ENCODE measurements at regions not wholly inside any gene's neighbourhood (a gene's known extent, or its start where the extent isn't known, plus 50 kb on each side); places are given as distances from the start of the nearest gene placed in this dataset.

DNA sequence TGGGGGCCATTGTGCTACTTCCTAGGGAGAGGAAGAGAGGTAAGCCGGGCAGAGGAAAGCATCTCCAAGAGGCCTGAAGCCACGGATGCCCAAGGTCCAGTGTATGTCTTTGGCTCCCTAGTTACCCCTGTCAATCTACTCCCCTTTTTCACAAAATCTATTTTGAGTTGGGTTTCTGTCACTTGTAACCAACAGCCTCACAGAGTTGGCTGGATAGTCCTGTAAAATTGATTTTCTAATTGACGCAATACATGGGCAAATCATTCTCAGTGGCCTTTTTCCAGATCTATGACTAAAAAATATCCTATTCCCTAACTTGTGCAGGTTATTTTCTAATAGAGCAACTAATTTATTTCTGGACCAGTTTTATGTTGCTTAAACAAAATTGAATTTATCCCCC lies 168.4 kb downstream of the IRS1 start:
- Histone ChIP-seq H3K9ac (ENCODE audit: insufficient read depth in 1 of 2, low read length in 2 of 2) (no peak overlapping the region), H3K27me3 (ENCODE audit: control insufficient read depth in 3 of 3, insufficient read depth in 3 of 3, low read length in 2 of 3) (no peaks in the 10 kb centered on the region), H3K27ac (ENCODE audit: low read depth in 1 of 2, low read length in 1 of 2) (peak overlapping the region in 1 of 2 donors; percentile 4), H3K4me3 (no peak overlapping the region), H3K4me1 (ENCODE audit: control insufficient read depth in 5 of 5, insufficient read depth in 5 of 5, low read length in 5 of 5) (peaks cover 0 to 20% (median 5%) of the 10 kb centered on the region in 5 donors), H3K9me3 (ENCODE audit: control insufficient read depth in 4 of 4, insufficient read depth in 3 of 4, low read length in 3 of 4) (peaks cover 0 to 2% (median 0%) of the 10 kb centered on the region in 4 donors), H3K36me3 (ENCODE audit: control insufficient read depth in 4 of 4, insufficient read depth in 4 of 4, low read length in 4 of 4) (no peaks in the 10 kb centered on the region)
- DNase-seq (no peak), ATAC-seq (ENCODE audit: insufficient read depth, low FRiP score) (no peak)
- WGBS, 2 donors = 88 to 93% methylated on average over 3 of the region's 3 CpGs
- TF ChIP-seq, protein P1, sequence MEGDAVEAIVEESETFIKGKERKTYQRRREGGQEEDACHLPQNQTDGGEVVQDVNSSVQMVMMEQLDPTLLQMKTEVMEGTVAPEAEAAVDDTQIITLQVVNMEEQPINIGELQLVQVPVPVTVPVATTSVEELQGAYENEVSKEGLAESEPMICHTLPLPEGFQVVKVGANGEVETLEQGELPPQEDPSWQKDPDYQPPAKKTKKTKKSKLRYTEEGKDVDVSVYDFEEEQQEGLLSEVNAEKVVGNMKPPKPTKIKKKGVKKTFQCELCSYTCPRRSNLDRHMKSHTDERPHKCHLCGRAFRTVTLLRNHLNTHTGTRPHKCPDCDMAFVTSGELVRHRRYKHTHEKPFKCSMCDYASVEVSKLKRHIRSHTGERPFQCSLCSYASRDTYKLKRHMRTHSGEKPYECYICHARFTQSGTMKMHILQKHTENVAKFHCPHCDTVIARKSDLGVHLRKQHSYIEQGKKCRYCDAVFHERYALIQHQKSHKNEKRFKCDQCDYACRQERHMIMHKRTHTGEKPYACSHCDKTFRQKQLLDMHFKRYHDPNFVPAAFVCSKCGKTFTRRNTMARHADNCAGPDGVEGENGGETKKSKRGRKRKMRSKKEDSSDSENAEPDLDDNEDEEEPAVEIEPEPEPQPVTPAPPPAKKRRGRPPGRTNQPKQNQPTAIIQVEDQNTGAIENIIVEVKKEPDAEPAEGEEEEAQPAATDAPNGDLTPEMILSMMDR (IDR thresholded peaks at IDR 0.05; ENCODE audit: control extremely low read depth, extremely low read depth) = no peak

DNA sequence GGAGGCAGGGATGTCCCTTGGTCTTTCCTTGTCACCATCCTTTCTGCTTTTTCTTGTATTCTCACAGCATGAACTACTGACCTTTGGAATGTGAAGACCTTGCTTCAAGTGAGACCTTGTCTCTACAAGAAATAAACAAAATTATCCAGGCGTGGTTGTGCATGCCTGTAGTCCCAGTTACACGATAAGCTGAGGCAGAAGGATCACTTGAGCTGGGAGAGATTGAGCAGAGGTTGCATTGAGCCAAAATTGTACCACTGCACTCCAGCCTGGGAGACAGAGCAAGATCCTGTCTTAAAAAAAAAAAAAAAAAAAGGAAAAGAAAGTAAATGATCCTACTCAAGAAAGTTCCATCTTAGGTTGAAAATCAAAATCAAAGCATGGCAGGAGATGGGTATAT lies 173.7 kb downstream of the IRS1 start:
- Histone ChIP-seq H3K9me3 (ENCODE audit: control insufficient read depth in 4 of 4, insufficient read depth in 3 of 4, low read length in 3 of 4) (peaks cover 0 to 2% (median 0%) of the 10 kb centered on the region in 4 donors), H3K9ac (ENCODE audit: insufficient read depth in 1 of 2, low read length in 2 of 2) (no peak overlapping the region), H3K36me3 (ENCODE audit: control insufficient read depth in 4 of 4, insufficient read depth in 4 of 4, low read length in 4 of 4) (no peaks in the 10 kb centered on the region), H3K27me3 (ENCODE audit: control insufficient read depth in 3 of 3, insufficient read depth in 3 of 3, low read length in 2 of 3) (no peaks in the 10 kb centered on the region), H3K4me1 (ENCODE audit: control insufficient read depth in 5 of 5, insufficient read depth in 5 of 5, low read length in 5 of 5) (peaks cover 0 to 12% (median 3%) of the 10 kb centered on the region in 5 donors), H3K27ac (ENCODE audit: low read depth in 1 of 2, low read length in 1 of 2) (no peak overlapping the region), H3K4me3 (no peak overlapping the region)
- ATAC-seq (ENCODE audit: insufficient read depth, low FRiP score) (no peak), DNase-seq (no peak)
- WGBS, 2 donors = 60 to 63% methylated on average over 2 of the region's 2 CpGs
- TF ChIP-seq, protein P1 (IDR thresholded peaks at IDR 0.05; ENCODE audit: control extremely low read depth, extremely low read depth) = no peak

DNA sequence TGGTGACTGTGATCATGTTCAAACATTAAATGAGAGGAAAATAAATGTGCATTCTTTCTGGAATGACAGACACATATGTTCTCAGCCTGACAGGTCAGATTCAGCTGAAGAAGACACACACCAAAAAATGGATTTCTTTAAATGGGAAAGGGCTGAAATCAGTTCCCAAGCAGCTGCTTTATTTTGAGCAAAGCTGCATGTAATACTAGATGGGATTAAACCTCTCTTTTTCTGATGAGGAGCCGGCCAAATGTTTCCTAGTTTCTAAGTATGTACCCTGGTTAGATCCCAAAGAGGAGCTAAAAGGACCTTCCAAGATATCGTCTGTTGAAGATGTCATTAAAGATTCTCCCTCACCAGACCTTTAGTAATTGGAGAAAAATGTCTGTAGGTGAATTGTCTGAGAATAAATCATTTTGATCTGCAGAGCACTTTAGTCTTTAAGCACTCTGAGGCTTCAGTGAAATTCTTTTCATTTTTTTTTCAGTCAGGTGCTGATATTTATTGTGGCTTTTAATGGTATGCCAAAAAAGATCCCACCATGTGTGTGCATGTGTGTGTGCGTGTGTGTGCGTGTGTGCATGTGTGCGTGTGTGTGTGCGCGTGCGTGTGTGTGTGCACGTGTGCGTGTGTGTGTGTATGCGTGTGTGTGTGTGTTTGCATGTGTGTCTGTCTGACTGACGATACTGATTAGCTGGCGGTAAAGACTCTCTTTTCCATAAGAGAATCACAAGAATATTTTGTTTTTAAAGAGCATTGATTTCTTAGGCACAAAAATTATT lies 175.8 kb downstream of the IRS1 start:
- Histone ChIP-seq H3K27ac (ENCODE audit: low read depth in 1 of 2, low read length in 1 of 2) (no peak overlapping the region), H3K27me3 (ENCODE audit: control insufficient read depth in 3 of 3, insufficient read depth in 3 of 3, low read length in 2 of 3) (no peaks in the 10 kb centered on the region), H3K4me3 (no peak overlapping the region), H3K36me3 (ENCODE audit: control insufficient read depth in 4 of 4, insufficient read depth in 4 of 4, low read length in 4 of 4) (no peaks in the 10 kb centered on the region), H3K4me1 (ENCODE audit: control insufficient read depth in 5 of 5, insufficient read depth in 5 of 5, low read length in 5 of 5) (peaks cover 0 to 21% (median 3%) of the 10 kb centered on the region in 5 donors), H3K9ac (ENCODE audit: insufficient read depth in 1 of 2, low read length in 2 of 2) (no peak overlapping the region), H3K9me3 (ENCODE audit: control insufficient read depth in 4 of 4, insufficient read depth in 3 of 4, low read length in 3 of 4) (peaks cover 0 to 2% (median 0%) of the 10 kb centered on the region in 4 donors)
- TF ChIP-seq, protein P1 (IDR thresholded peaks at IDR 0.05; ENCODE audit: control extremely low read depth, extremely low read depth) = no peak
- 81 to 83% methylated on average over 13 of the region's 13 CpGs for WGBS, 2 donors
- ATAC-seq (ENCODE audit: insufficient read depth, low FRiP score) (no peak), DNase-seq (peak in 2 of 3 donors; percentile 58 to 59)

All from lung (tissue), 11 donors.